Mesenchymal stem cell (in vitro differentiated cells and primary cell): ENCODE measurements at regions not wholly inside any gene's neighbourhood (a gene's known extent, or its start where the extent isn't known, plus 50 kb on each side); places are given as distances from the start of the nearest gene placed in this dataset.

Source experiments
- DNase-seq: peaks from one replicate; pipeline ENCODE4 v3.0.0-alpha.2; 2013
- H2AFZ ChIP-seq: one replicate; pipeline ENCODE4 v1.6.1; 2013; ENCODE audit warnings: low read depth, mild to moderate bottlenecking, control low read depth, inconsistent platforms, low read length, moderate library complexity
- H2AK5ac ChIP-seq: 2 replicates; pipeline ENCODE4 v1.6.1; 2013; ENCODE audit warnings: low read length, moderate library complexity, mild to moderate bottlenecking, inconsistent platforms; ENCODE audit not compliant: severe bottlenecking
- H2BK120ac ChIP-seq: one replicate; pipeline ENCODE4 v1.6.1; 2013; ENCODE audit warnings: low read depth, mild to moderate bottlenecking, inconsistent platforms, low read length, moderate library complexity
- H2BK12ac ChIP-seq, 2 experiments: one replicate each; pipeline ENCODE4 v1.6.1; 2013; ENCODE audit warnings: inconsistent platforms in 2 of 2, low read length in 2 of 2, mild to moderate bottlenecking in 2 of 2, moderate library complexity in 2 of 2, control low read depth in 1 of 2
- H2BK15ac ChIP-seq: one replicate; pipeline ENCODE4 v1.6.1; 2013; ENCODE audit warnings: mild to moderate bottlenecking, low read depth, inconsistent platforms; ENCODE audit not compliant: poor library complexity, severe bottlenecking
- H2BK5ac ChIP-seq: 2 replicates; pipeline ENCODE4 v1.6.1; 2013; ENCODE audit warnings: low read depth, mild to moderate bottlenecking, low read length, control low read depth, inconsistent platforms; ENCODE audit not compliant: poor library complexity, severe bottlenecking
- H3K14ac ChIP-seq, 2 experiments: one replicate each; pipeline ENCODE4 v1.6.1; 2013; ENCODE audit warnings: inconsistent platforms in 2 of 2, low read length in 2 of 2, control low read depth in 1 of 2, mild to moderate bottlenecking in 1 of 2, moderate library complexity in 1 of 2
- H3K18ac ChIP-seq, 2 experiments: one replicate each; pipeline ENCODE4 v1.6.1; 2013; ENCODE audit warnings: inconsistent platforms in 2 of 2, low read length in 2 of 2, control low read depth in 1 of 2, low read depth in 1 of 2, mild to moderate bottlenecking in 1 of 2
- H3K23ac ChIP-seq, 2 experiments: one replicate each; pipeline ENCODE4 v1.6.1; 2013; ENCODE audit warnings: inconsistent platforms in 2 of 2, low read length in 2 of 2, mild to moderate bottlenecking in 2 of 2, moderate library complexity in 2 of 2, control low read depth in 1 of 2
- H3K27ac ChIP-seq: 2 replicates; pipeline ENCODE4 v1.5.1; 2013; ENCODE audit warnings: mild to moderate bottlenecking, moderate library complexity, low read length, control low read depth, inconsistent platforms; ENCODE audit not compliant: poor library complexity, severe bottlenecking
- H3K27me3 ChIP-seq, 2 experiments: 2 replicates each; pipeline versions ENCODE4 v1.6.1 to v1.7.0; 2013; ENCODE audit warnings: low read length in 2 of 2, mild to moderate bottlenecking in 2 of 2, moderate library complexity in 2 of 2, control low read depth in 1 of 2, inconsistent platforms in 1 of 2; ENCODE audit not compliant: control insufficient read depth in 1 of 2, insufficient read depth in 1 of 2
- H3K36me3 ChIP-seq, 2 experiments: 2 replicates each; pipeline versions ENCODE4 v1.6.1 to v1.7.0; 2013; ENCODE audit warnings: low read length in 2 of 2, control low read depth in 1 of 2, inconsistent platforms in 1 of 2, low read depth in 1 of 2, mild to moderate bottlenecking in 1 of 2; ENCODE audit not compliant: insufficient read depth in 2 of 2, control insufficient read depth in 1 of 2
- H3K4ac ChIP-seq, 2 experiments: one replicate each; pipeline ENCODE4 v1.6.1; 2013; ENCODE audit warnings: inconsistent platforms in 2 of 2, low read length in 2 of 2, mild to moderate bottlenecking in 2 of 2, moderate library complexity in 2 of 2, control low read depth in 1 of 2, low read depth in 1 of 2
- H3K4me1 ChIP-seq: 2 replicates; pipeline ENCODE4 v1.6.1; 2013; ENCODE audit warnings: low read depth, low read length, control low read depth; ENCODE audit not compliant: control insufficient read depth, insufficient read depth
- H3K4me2 ChIP-seq: 2 replicates; pipeline ENCODE4 v1.6.1; 2013; ENCODE audit warnings: low read length, mild to moderate bottlenecking, inconsistent platforms; ENCODE audit not compliant: poor library complexity, severe bottlenecking
- H3K4me3 ChIP-seq, 2 experiments: 2 replicates each; pipeline versions ENCODE4 v1.5.1 to v1.7.0; 2013; ENCODE audit warnings: low read length in 2 of 2, mild to moderate bottlenecking in 2 of 2, control low read depth in 1 of 2, low read depth in 1 of 2; ENCODE audit not compliant: insufficient read depth in 1 of 2
- H3K79me1 ChIP-seq: replicated peaks from 2 replicates; pipeline ENCODE4 v1.6.1; 2013; ENCODE audit warnings: mild to moderate bottlenecking, control low read depth, low read length, inconsistent platforms; ENCODE audit not compliant: poor library complexity, severe bottlenecking
- H3K9ac ChIP-seq: 2 replicates; pipeline ENCODE4 v1.7.0; 2013; ENCODE audit warnings: mild to moderate bottlenecking, low read length, moderate library complexity
- H3K9me3 ChIP-seq: 2 replicates; pipeline ENCODE4 v1.7.0; 2013; ENCODE audit warnings: mild to moderate bottlenecking, low read length; ENCODE audit not compliant: control insufficient read depth
- H4K8ac ChIP-seq: one replicate; pipeline ENCODE4 v1.6.1; 2013; ENCODE audit warnings: inconsistent platforms, mild to moderate bottlenecking, low read length, moderate library complexity
- H4K91ac ChIP-seq: one replicate; pipeline ENCODE4 v1.6.1; 2013; ENCODE audit warnings: mild to moderate bottlenecking, low read length, inconsistent platforms
- WGBS: methylation state at CpG from one replicate; pipeline ENCODE4 v1.1.7; 2013; ENCODE audit warnings: mixed read lengths; 5-methylcytosine and 5-hydroxymethylcytosine counted together

DNA sequence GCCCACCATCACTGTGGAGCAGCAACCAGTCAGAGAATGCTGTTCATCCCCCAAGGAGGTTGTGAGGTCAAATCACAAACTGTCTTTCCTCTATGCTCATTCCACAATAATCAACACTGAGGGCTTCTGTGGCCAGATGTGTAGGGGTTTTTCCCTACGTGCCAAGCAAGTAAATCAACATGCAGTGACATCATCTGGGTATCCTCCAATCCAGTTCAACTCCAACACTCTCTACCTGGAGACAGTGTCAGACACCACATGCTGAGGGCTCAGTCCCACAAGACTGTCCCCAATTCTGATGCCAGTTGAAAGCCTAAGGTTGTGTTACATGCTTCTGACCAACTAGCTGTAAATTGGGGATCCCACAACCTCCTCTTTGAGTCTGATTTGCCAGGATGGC, 57.3 kb upstream of the DMRT1 start:
- H3K23ac ChIP-seq: no peak overlapping the region
- H2BK15ac ChIP-seq: no peak overlapping the region
- H3K9me3 ChIP-seq: peaks cover 2% of the 10 kb centered on the region
- no peak overlapping the region for H2AFZ ChIP-seq
- no peaks in the 10 kb centered on the region for H3K79me1 ChIP-seq
- H3K14ac ChIP-seq: no peak overlapping the region
- H3K4me1 ChIP-seq: no peaks in the 10 kb centered on the region
- no peak overlapping the region for H4K91ac ChIP-seq
- H2AK5ac ChIP-seq: no peak overlapping the region
- H3K4ac ChIP-seq: no peak overlapping the region
- no peak overlapping the region for H2BK5ac ChIP-seq
- H3K27ac ChIP-seq: no peak overlapping the region
- no peak overlapping the region for H3K4me2 ChIP-seq
- H3K9ac ChIP-seq: no peak overlapping the region
- 19% methylated on average over 1 of the region's 1 CpG for WGBS
- DNase-seq: no peak
- peaks cover 0 to 3% of the 10 kb centered on the region in 2 experiments for H3K27me3 ChIP-seq
- H3K36me3 ChIP-seq: no peaks in the 10 kb centered on the region
- H2BK120ac ChIP-seq: no peak overlapping the region
- no peak overlapping the region for H2BK12ac ChIP-seq
- no peak overlapping the region for H4K8ac ChIP-seq
- no peak overlapping the region for H3K18ac ChIP-seq
- no peak overlapping the region for H3K4me3 ChIP-seq

DNA sequence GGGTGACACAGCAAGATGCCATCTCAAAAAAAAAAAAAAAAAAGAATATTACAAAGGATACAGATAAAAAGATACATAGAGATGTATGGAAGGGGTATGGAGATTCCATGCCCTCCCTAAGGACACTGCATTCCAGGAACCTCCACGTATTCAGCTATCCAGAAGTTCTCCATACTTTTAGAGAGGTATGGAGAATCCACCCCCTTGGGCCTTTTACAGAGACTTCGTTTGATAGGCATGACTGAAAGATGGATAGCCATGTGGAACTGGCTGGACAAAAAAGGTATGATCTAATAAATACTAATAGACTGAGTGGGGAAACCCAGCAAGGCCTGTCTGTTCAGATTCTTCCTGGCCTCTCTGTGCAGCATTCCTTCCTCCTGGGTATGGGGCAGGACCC, 56.6 kb upstream of the DMRT1 start:
- no peaks in the 10 kb centered on the region for H3K9me3 ChIP-seq
- H3K14ac ChIP-seq: no peak overlapping the region
- no peak overlapping the region for H3K27ac ChIP-seq
- H3K9ac ChIP-seq: no peak overlapping the region
- H3K4ac ChIP-seq: no peak overlapping the region
- no peaks in the 10 kb centered on the region for H3K36me3 ChIP-seq
- no peak overlapping the region for H2BK12ac ChIP-seq
- no peak overlapping the region for H3K4me2 ChIP-seq
- H4K91ac ChIP-seq: no peak overlapping the region
- no peak overlapping the region for H3K18ac ChIP-seq
- H2AFZ ChIP-seq: no peak overlapping the region
- no peak overlapping the region for H4K8ac ChIP-seq
- no peaks in the 10 kb centered on the region for H3K79me1 ChIP-seq
- no peak overlapping the region for H2BK5ac ChIP-seq
- H3K27me3 ChIP-seq: peaks cover 0 to 3% of the 10 kb centered on the region in 2 experiments
- H2BK120ac ChIP-seq: no peak overlapping the region
- DNase-seq: no peak
- no peak overlapping the region for H3K23ac ChIP-seq
- no peak overlapping the region for H2AK5ac ChIP-seq
- H2BK15ac ChIP-seq: no peak overlapping the region
- H3K4me3 ChIP-seq: no peak overlapping the region
- H3K4me1 ChIP-seq: no peaks in the 10 kb centered on the region
- 58% methylated on average over 1 of the region's 2 CpGs for WGBS

DNA sequence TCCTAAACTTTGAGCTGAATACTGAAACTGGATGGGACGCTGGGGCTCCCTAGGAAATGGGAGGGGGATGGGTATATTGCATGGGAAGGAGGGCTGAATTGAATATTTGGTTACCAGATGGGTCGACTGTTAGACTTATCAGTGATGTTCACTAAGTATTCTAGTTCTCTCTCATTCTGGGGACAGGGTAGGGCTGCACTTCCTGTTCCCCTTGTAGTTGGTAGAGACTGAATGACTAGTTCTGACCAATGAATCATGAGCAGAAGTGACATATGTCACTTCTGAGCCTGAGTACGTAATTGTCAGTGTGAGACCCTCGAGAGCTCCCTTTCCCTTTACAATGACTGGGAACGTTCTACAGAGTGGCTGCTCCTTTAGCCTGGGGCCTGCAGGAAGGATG, 55.5 kb upstream of the DMRT1 start:
- H2AK5ac ChIP-seq: no peak overlapping the region

GRCh38 chr9:786405-786804, 55.1 kb upstream of the DMRT1 start:
- no peaks in the 10 kb centered on the region for H3K4me1 ChIP-seq
- H2AFZ ChIP-seq: no peak overlapping the region
- no peak overlapping the region for H2AK5ac ChIP-seq
- H3K14ac ChIP-seq: peak overlapping the region in 1 of 2 experiments; percentile 41
- H3K4me3 ChIP-seq: no peak overlapping the region
- WGBS: 71% methylated on average over 3 of the region's 6 CpGs
- H3K27me3 ChIP-seq: peaks cover 0 to 3% of the 10 kb centered on the region in 2 experiments
- no peaks in the 10 kb centered on the region for H3K9me3 ChIP-seq
- no peak overlapping the region for H3K18ac ChIP-seq
- no peak overlapping the region for H4K91ac ChIP-seq
- no peak overlapping the region for H2BK15ac ChIP-seq
- H3K4me2 ChIP-seq: no peak overlapping the region
- no peaks in the 10 kb centered on the region for H3K36me3 ChIP-seq
- no peak overlapping the region for H2BK12ac ChIP-seq
- H2BK120ac ChIP-seq: no peak overlapping the region
- no peak overlapping the region for H3K27ac ChIP-seq
- H3K79me1 ChIP-seq: no peaks in the 10 kb centered on the region
- no peak overlapping the region for H3K4ac ChIP-seq
- no peak overlapping the region for H4K8ac ChIP-seq
- no peak overlapping the region for H3K9ac ChIP-seq
- peak overlapping the region; percentile 19 for H2BK5ac ChIP-seq
- no peak for DNase-seq
- no peak overlapping the region for H3K23ac ChIP-seq

More for the DNA sequence above, 55.5 kb upstream of the DMRT1 start:
- Histone ChIP-seq H3K18ac (no peak overlapping the region), H3K9me3 (no peaks in the 10 kb centered on the region), H3K4me2 (no peak overlapping the region), H3K79me1 (no peaks in the 10 kb centered on the region), H2BK12ac (no peak overlapping the region), H4K8ac (no peak overlapping the region), H3K9ac (no peak overlapping the region), H3K4ac (no peak overlapping the region), H3K23ac (no peak overlapping the region), H2BK120ac (no peak overlapping the region), H3K4me3 (no peak overlapping the region), H2BK5ac (peak overlapping the region; percentile 19), H4K91ac (no peak overlapping the region), H3K14ac (peak overlapping the region in 1 of 2 experiments; percentile 41), H3K36me3 (no peaks in the 10 kb centered on the region), H3K27me3 (peaks cover 0 to 3% of the 10 kb centered on the region in 2 experiments), H2AFZ (no peak overlapping the region), H3K4me1 (no peaks in the 10 kb centered on the region), H2BK15ac (no peak overlapping the region), H3K27ac (no peak overlapping the region)
- 76% methylated on average over 5 of the region's 5 CpGs for WGBS
- DNase-seq: no peak
